GM13977 (cell line): ENCODE measurements at regions not wholly inside any gene's neighbourhood (a gene's known extent, or its start where the extent isn't known, plus 50 kb on each side); places are given as distances from the start of the nearest gene placed in this dataset.

Experiments
- DNase-seq: peaks from one replicate; pipeline ENCODE4 v3.0.0; 2012; ENCODE audit warnings: low spot score
- in situ Hi-C: fragments of 300-500 bp; cut with MboI; formaldehyde crosslinking; loops from one replicate; pipeline ENCODE4 v1.12.0; 2022; ENCODE audit warnings: low sequenced_read_pairs, low pct_unique_long_range_greater_than_20kb, mixed read lengths, inconsistent platforms; ENCODE audit not compliant: unreplicated experiment
- TF ChIP-seq, protein P1 (sequence below): IDR thresholded peaks from 2 replicates; pipeline ENCODE4 v1.5.1; 2012; ENCODE audit warnings: mild to moderate bottlenecking, control low read depth; ENCODE audit not compliant: insufficient read depth; ENCODE audit errors: extremely low read depth, missing control alignments

DNA sequence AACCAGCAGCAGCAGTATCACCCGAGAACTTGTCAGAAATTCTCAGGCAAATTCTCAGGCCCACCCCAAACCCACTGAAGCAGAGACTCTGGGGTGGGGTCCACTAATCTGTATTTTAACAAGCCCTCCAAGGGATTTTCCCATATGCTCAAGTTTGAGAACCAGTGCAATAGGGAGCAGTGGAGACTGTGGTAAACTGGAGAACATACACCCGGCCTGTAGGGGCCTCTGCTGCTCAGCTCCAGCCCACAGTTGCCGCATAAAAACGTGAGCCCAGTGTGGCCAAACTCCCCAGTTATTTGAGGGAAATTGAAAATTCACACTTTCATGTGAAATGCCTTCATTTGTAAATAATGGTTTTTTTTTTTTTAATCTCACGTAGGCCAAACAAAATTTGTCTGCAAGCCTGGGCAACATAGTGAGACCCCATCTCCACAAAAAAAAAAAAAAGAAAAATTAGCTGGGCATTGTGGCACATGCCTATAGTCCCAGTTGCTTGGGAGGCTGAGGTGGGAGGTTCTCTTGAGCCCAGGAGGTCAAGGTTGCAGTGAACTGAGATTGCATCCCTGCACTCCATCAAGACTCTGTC is 97.6 kb upstream of the ZMIZ1 start:
- in situ Hi-C loops, result no loop called here
- TF ChIP-seq, protein P1, sequence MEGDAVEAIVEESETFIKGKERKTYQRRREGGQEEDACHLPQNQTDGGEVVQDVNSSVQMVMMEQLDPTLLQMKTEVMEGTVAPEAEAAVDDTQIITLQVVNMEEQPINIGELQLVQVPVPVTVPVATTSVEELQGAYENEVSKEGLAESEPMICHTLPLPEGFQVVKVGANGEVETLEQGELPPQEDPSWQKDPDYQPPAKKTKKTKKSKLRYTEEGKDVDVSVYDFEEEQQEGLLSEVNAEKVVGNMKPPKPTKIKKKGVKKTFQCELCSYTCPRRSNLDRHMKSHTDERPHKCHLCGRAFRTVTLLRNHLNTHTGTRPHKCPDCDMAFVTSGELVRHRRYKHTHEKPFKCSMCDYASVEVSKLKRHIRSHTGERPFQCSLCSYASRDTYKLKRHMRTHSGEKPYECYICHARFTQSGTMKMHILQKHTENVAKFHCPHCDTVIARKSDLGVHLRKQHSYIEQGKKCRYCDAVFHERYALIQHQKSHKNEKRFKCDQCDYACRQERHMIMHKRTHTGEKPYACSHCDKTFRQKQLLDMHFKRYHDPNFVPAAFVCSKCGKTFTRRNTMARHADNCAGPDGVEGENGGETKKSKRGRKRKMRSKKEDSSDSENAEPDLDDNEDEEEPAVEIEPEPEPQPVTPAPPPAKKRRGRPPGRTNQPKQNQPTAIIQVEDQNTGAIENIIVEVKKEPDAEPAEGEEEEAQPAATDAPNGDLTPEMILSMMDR, result no peak
- DNase-seq, result no peak

DNA sequence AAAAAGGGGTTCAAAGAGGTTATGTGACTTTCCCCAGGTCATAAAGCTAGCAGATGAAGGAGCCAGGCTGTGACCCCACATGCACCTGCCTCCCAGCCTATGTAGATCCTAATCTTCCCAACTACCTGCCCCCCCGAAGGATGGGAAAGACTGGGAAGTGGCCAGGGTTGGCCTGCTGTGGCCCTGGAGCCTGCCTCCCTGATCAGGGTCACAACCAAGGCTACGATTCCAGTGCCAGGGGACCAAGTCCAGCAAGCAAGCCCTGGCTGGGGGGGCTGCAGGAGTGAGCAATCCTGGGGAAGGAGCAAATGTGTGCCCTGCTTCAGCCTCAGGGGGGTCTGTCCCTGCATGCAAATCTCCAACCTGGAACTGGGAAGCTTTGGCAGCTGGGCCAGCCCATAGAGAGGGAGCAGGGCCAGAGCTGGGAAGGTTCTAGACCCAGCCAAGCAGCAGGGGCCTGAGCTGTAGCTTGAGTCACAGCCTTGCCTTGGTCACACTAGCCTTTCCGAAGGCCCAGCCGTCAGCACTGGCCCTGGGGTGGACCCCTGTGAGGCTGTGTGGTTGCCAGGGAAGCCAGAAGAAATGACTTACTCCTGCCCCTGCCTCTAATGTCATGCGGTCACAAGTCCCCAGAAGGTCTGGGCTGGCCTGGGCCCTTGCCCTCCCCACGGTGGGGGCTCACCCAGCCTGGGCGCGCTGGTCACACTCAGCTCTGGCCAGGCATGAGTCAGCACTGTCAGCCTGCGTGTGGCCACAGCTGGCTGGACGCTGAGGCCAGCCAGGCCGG is 96.4 kb upstream of the ZMIZ1 start:
- TF ChIP-seq, protein P1, result no peak
- in situ Hi-C loops, result no loop called here
- no peak for DNase-seq

DNA sequence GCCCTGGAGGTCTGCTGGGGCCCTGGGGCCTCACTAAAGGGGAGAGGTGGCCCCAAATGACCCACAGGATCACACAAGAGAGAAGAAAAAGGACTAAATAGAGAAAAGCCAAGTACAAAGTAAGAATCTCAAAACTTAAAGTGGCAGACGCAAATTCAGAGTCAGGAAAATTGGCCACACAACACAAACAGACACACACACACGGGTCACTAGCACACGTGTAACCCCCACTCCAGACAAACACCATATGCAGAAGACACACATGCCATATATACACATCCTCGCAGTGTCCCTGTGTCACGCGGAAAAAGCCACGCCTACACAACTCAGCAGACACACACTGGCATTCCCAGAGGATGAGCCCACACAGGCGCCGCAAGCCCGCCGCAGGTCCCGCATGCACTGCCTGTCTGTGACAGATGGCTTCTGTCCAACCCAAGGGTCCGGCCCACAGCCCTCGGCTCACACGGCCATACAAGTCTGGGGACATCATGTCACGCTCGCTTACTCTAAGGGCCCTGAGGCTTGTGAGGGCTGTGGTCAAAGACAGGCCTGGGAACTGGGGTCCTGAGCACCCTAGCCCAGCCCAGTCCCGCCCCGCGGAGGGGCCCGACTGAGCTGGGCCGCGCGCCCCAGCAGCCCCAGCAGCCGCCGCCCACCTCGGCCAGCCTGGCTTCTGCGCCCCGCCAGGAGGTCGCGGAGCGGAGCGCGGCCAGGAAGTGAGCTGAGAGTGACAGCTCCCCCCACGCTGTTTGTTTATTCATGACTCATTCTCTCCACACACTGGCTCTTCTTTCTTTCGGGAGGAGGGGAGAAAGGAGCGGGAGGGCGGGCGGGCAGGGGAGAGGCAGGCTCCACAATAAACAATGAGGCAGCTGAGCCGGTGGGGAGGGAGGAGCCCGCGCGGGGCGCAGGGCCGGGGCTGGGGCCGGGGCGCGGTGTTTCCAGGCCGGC is 95.5 kb upstream of the ZMIZ1 start:
- in situ Hi-C loops, result no loop called here
- TF ChIP-seq, protein P1, result no peak
- peak; percentile 98 for DNase-seq

DNA sequence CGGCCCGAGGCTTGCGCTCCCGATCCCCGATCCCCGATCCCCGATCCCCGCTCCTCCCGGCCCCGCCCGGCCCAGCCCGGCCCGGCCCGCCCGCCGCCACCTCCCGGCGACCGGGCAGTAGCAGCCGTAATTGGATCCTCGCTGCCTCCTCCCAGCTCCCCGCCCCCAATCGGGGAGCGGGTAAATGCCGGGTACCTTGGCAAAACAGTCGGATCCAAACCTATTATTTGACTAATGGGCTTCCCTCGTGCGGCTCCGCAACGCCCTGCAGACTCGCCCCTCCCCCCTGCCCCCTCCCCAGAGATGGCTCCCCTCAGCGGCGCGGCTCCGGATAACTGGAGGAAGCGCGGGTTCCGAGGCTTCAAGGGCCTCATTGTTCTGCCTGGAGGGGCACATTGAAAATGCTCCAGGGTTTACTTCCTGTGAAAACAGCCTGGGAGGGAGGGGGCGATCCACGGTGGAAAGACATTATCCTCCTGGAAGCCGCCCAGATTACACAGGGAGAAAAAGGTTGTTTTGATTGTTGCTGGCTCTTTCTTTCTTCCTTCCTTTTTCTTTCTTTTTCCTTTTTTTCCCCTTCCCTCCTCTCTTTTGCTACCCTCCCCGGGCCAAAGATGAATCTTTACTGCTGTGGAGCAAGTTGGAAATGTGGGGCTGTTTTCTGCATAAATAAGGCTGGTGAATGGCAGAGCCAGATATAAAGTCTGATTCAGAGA is 94.7 kb upstream of the ZMIZ1 start:
- in situ Hi-C loops, result no loop called here
- no peak for DNase-seq
- TF ChIP-seq, protein P1, result no peak

DNA sequence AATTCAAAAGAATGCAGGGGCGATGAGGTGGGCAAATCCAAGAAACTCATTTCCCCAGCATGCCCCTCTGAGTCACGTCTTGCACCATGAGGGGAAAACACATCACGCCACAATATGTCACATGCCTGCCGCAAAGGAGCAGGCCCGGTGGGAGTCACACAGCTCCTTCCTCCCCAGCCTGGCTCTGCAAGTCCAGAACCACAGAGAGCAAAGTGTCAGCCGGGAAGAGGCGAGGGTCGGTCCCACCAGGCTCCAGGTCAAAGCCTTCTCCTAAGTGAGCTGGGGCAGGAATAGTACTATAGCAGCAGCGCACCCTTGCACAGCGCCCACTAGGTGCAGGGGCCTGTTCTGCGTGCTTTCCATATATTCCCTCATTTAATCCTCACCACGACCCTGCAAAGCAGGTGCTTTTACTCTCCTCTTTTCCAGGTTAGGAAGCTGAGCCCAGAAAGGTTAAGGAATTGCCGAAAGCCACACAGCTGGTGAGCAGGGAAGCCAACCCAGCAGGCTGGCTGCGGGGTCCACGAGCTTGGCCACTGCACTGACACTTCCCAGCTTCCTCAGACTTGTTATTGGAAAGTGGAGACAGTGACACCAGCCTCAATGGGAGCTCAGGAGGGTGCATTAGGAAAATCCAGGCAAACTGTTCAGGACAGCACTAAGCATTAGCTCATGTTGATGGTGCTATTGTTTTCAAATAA is 94.0 kb upstream of the ZMIZ1 start:
- TF ChIP-seq, protein P1, result peak; percentile 82
- DNase-seq, result peak; percentile 65
- in situ Hi-C loops, result no loop called here
